Heart right ventricle (tissue), 16 donors: ENCODE measurements at regions not wholly inside any gene's neighbourhood (a gene's known extent, or its start where the extent isn't known, plus 50 kb on each side); places are given as distances from the start of the nearest gene placed in this dataset.
A peak's percentile ranks its signal among the peaks of the same experiment; 100 is the strongest.

Source experiments
- ATAC-seq, 8 donors: fragments of 200-7000 bp; cut with Tn5 transposase; one replicate each; pipeline ENCODE4 v1.9.1; 2020; ENCODE audit warnings: mild to moderate bottlenecking in 8 of 8, moderate library complexity in 8 of 8, moderate number of reproducible peaks in 1 of 8
- DNase-seq, 2 donors: peaks; one replicate each; pipeline ENCODE4 v3.0.0-alpha.2; 2020
- H3K27ac ChIP-seq, 10 donors: fragments of 200-600 bp; sonication (generic) in 2 of 10; one replicate each; pipeline versions ENCODE4 v1.5.0 to v1.8.0; 2020 to 2022; ENCODE audit warnings: mild to moderate bottlenecking in 3 of 10
- H3K27me3 ChIP-seq, 7 donors: fragments of 200-600 bp; one replicate each; pipeline ENCODE4 v1.8.0; 2021 to 2022; ENCODE audit warnings: mild to moderate bottlenecking in 2 of 7
- H3K36me3 ChIP-seq, 9 donors: fragments of 200-600 bp; sonication (generic) in 1 of 9; one replicate each; pipeline versions ENCODE4 v1.5.0 to v1.8.0; 2020 to 2022; ENCODE audit warnings: mild to moderate bottlenecking in 2 of 9
- H3K4me1 ChIP-seq, 9 donors: fragments of 200-600 bp; sonication (generic) in 1 of 9; one replicate each; pipeline versions ENCODE4 v1.5.0 to v1.8.0; 2020 to 2022; ENCODE audit warnings: mild to moderate bottlenecking in 4 of 9
- H3K4me3 ChIP-seq, 10 donors: fragments of 200-600 bp; sonication (generic) in 2 of 10; one replicate each; pipeline versions ENCODE4 v1.5.0 to v1.8.0; 2020 to 2022; ENCODE audit warnings: mild to moderate bottlenecking in 7 of 10, moderate library complexity in 2 of 10
- H3K9me3 ChIP-seq, 11 donors: fragments of 200-600 bp in 10 of 11; sonication (generic) in 2 of 11; one replicate each; pipeline versions ENCODE4 v1.5.0 to v1.8.0; 2013 to 2022; ENCODE audit warnings: mild to moderate bottlenecking in 2 of 11, control low read depth in 1 of 11, moderate library complexity in 1 of 11
- WGBS, 2 donors: extraction: QIAGEN DNeasy Blood & Tissue Kit; methylation state at CpG; one replicate each; pipeline ENCODE4 v1.1.7; 2013; ENCODE audit warnings: inconsistent platforms in 1 of 2; 5-methylcytosine and 5-hydroxymethylcytosine counted together
- intact Hi-C, 10 donors: fragments of 100-400 bp; cut with DNase I; formaldehyde crosslinking; loops; one replicate each; pipeline versions ENCODE4 v1.11.1 to v1.14.2; 2022
- TF ChIP-seq, protein P1 (sequence below), 9 donors: fragments of 200-600 bp; sonication (generic) in 2 of 9; IDR thresholded peaks; one replicate each; pipeline versions ENCODE4 v1.5.0 to v1.8.0; 2021 to 2022; ENCODE audit warnings: antibody characterized with exemption in 9 of 9, mild to moderate bottlenecking in 5 of 9, moderate library complexity in 1 of 9
- donor health status: Arrhythmogenic right ventricular cardiomyopathy.
- donor health status: ischemic (EF 13 %, LVEDD 7.1; RV severe dilation, severe dysfunction).
- donor health status: healthy with polysubstance abuse.
- donor health status: DM: no; HTN: yes; CAD: no.
- donor health status: DM: no; HTN: no; CAD: no.
- donor health status: ischemic (EF 25% LVEDD 6.9; RV normal size, moderate dysfunction).
- donor health status: ischemic (EF 25% LVEDD 5.7; RV mildly dilated, moderate dysfunction).
- donor health status: healthy.
- donor health status: DM: yes; HTN: yes; CAD: no.
- donor health status: Ischemic cardiomyopathy.
- donor health status: ischemic (EF 35%, LVEDD 5.7; RV mildly dilated, moderate dysfunction).
- donor health status: nonischemic (EF 11% LVEDD 7.7; RV severe dilation, severe dysfunction).
- donor health status: DM: yes; HTN: yes; CAD: no.
- donor health status: PGD.
- donor health status: ischemic (EF 29% LVEDD 5.4; RV normal size, mild dysfunction).
- donor health status: nonischemic (EF 23%, LVEDD 6.1; RV moderate dilation, normal function).

DNA sequence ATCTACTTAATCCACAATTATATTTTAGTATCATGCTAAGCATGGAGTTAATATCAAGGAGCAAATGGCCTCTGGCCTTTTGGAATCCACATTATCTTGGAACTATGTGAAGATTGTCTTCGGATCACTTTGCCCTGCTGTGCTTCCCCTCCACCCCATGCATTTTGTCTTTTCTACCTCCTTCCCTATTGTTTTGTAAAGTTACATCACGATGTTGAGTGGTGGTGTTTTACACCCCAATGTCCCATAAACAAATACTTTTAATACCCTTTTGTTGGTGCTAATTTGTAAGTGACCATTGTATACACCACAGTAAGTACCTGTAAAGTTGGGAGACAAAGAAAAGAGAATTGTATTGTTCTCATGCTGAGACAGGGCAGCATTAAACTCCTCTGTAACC lies 258.4 kb upstream of the ZNF717 start:
- Histone ChIP-seq H3K4me3 (no peak overlapping the region), H3K9me3 (no peaks in the 10 kb centered on the region), H3K36me3 (no peaks in the 10 kb centered on the region), H3K4me1 (no peaks in the 10 kb centered on the region), H3K27me3 (peaks cover 0 to 16% (median 0%) of the 10 kb centered on the region in 7 donors), H3K27ac (no peak overlapping the region)
- ATAC-seq (no peak), DNase-seq (no peak)
- TF ChIP-seq, protein P1, sequence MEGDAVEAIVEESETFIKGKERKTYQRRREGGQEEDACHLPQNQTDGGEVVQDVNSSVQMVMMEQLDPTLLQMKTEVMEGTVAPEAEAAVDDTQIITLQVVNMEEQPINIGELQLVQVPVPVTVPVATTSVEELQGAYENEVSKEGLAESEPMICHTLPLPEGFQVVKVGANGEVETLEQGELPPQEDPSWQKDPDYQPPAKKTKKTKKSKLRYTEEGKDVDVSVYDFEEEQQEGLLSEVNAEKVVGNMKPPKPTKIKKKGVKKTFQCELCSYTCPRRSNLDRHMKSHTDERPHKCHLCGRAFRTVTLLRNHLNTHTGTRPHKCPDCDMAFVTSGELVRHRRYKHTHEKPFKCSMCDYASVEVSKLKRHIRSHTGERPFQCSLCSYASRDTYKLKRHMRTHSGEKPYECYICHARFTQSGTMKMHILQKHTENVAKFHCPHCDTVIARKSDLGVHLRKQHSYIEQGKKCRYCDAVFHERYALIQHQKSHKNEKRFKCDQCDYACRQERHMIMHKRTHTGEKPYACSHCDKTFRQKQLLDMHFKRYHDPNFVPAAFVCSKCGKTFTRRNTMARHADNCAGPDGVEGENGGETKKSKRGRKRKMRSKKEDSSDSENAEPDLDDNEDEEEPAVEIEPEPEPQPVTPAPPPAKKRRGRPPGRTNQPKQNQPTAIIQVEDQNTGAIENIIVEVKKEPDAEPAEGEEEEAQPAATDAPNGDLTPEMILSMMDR (IDR thresholded peaks at IDR 0.05) = no peak
- intact Hi-C loops = no loop called here
- WGBS, 2 donors = 38 to 73% methylated on average over 2 of the region's 2 CpGs

DNA sequence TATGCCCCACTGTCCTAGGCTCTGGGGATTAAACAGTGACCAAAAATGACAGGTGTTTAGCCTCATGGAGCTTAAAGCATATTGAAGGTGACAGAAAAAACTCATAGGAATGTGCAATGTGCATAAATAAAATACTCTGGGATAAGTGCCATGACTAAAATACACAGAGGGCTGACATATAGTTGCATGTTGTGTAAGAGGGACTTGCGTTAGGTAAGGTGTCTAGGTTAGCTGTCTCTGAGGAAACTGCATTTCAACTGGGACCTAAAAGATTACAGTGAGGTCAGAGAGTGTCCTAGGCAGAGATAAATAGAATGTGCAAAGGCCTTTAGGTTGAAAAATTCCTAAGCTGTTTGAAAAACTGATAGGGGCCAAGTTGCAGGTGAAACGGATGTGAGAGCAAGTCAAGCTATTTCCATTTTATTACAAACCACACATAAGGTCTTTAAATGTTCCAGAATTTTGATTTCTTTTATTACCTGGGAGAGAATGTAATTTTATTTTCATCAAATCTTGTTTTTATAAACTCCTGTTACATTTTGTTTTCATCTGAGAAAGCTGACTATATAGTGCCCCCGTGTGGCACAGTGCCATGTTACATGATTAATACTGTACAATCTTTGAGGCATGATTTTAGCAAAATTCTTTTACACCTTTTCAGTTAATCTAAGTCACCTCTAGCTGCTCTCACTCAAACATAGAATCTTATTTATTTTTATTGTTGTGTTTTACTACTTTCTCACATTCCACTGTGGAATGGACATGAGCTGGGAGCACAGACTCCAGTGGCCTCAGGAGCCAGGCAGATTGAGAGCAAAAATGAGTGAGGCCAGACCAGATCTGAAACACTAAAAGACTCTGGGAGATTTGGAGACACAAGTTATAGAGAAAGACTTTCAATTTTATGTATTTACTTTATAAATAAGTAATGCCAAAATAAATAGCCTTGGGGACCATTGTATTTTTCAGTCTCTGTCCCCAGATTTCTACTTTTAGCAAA lies 259.6 kb upstream of the ZNF717 start:
- no peaks in the 10 kb centered on the region for H3K9me3 ChIP-seq
- no peaks in the 10 kb centered on the region for H3K4me1 ChIP-seq
- no peaks in the 10 kb centered on the region for H3K36me3 ChIP-seq
- no peak for DNase-seq
- WGBS, 2 donors = 42 to 53% methylated on average over 3 of the region's 3 CpGs
- TF ChIP-seq, protein P1 (IDR thresholded peaks at IDR 0.05) = peak in 8 of 9 donors; percentile 7 to 51 (median 34)
- intact Hi-C loops = no loop called here
- no peak for ATAC-seq
- no peak overlapping the region for H3K27ac ChIP-seq
- no peak overlapping the region for H3K4me3 ChIP-seq
- peaks cover 0 to 16% (median 0%) of the 10 kb centered on the region in 7 donors for H3K27me3 ChIP-seq

DNA sequence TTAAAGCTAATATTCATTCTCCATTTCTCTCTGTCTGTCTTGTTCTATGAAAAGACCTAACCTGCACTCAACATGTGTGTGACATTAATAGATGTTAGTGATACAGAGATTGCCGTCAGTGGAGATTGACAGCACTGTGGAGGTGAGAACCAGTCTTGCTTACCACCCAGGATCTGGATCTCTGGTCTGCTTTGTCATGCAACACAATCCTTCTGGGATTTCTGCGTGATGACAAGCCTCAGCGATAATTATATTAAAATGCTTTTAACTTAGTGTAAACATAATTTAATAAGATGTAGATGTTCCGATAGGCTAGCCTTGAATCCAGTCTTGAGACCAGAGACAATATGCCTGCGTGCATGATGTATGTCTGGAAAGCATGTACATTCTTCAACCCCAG lies 262.0 kb upstream of the ZNF717 start:
- Histone ChIP-seq H3K9me3 (no peaks in the 10 kb centered on the region), H3K27ac (no peak overlapping the region), H3K4me1 (no peaks in the 10 kb centered on the region), H3K36me3 (no peaks in the 10 kb centered on the region), H3K4me3 (no peak overlapping the region), H3K27me3 (no peaks in the 10 kb centered on the region)
- DNase-seq = no peak
- intact Hi-C loops = no loop called here
- TF ChIP-seq, protein P1 (IDR thresholded peaks at IDR 0.05) = no peak
- no peak for ATAC-seq
- WGBS, 2 donors = 84 to 86% methylated on average over 5 of the region's 5 CpGs

DNA sequence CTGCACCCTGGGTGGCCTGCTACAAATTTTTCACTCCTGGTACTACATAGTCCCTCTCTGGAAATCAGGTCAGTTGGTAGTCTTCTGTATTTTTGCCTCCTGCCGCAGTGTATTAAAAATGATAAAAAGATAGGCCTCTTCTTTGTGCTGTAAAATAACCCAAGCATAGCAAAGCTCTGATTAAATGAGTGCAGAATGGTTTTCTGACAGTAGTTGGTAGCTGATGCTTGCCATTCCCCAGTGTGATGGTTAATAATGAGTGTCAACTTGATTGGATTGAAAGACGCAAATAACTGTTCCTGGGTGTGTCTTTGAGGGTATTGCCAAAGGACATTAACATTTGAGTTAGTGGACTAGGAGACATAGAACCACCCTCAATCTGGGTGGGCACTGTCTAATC lies 264.4 kb upstream of the ZNF717 start:
- Histone ChIP-seq H3K36me3 (no peaks in the 10 kb centered on the region), H3K9me3 (no peaks in the 10 kb centered on the region), H3K4me1 (no peaks in the 10 kb centered on the region), H3K4me3 (no peak overlapping the region), H3K27ac (no peak overlapping the region), H3K27me3 (no peaks in the 10 kb centered on the region)
- WGBS, 2 donors = 85 to 88% methylated on average over 2 of the region's 2 CpGs
- intact Hi-C loops = no loop called here
- DNase-seq (no peak), ATAC-seq (no peak)
- TF ChIP-seq, protein P1 (IDR thresholded peaks at IDR 0.05) = no peak
